GM18517 (cell line): ENCODE measurements at regions not wholly inside any gene's neighbourhood (a gene's known extent, or its start where the extent isn't known, plus 50 kb on each side); places are given as distances from the start of the nearest gene placed in this dataset.

Experiments used
- ATAC-seq: cut with Tn5 transposase; IDR thresholded peaks from one replicate; pipeline ENCODE4 v1.9.1; 2021; ENCODE audit warnings: mild to moderate bottlenecking, moderate library complexity; ENCODE audit not compliant: unreplicated experiment

GRCh38 chr2:195606179-195606578, 50.8 kb upstream of the SLC39A10 start:
- ATAC-seq, result no peak

DNA sequence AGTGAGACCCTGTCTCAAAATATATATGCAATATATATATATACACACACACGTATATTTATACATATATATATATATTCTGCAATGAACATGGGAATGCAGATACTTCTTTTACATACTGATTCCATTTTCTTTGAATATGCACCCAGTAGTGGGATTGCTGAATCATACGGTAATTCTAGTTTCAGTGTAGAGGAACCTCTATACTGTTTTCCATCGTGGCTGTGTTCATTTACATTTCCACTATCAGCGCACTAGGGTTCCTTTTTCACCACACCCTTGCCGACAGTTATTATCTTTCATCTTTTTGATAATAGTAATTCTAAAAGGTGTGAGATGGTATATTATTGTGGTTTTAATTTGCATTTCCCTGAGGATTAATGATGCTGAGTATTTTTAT, 52.3 kb upstream of the SLC39A10 start:
- no peak for ATAC-seq

DNA sequence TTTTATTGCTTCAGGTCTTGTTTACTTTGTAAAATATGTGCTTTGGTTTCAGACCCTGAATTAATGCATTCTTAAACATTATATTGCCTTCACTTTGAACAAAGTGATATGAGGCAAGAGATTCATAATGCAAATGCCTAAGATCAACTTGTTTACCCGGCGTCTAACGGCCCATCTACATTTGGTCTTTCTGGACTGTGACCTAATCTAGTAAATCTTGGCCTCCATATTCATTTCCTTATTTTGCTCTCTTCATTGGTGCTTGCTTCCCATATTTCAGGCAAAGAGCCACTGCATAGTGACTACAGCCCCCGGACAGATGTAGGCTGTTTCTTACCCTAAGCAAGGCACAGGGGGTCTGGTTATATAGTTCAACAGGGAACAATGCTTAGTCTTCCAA, 53.0 kb upstream of the SLC39A10 start:
- no peak for ATAC-seq

DNA sequence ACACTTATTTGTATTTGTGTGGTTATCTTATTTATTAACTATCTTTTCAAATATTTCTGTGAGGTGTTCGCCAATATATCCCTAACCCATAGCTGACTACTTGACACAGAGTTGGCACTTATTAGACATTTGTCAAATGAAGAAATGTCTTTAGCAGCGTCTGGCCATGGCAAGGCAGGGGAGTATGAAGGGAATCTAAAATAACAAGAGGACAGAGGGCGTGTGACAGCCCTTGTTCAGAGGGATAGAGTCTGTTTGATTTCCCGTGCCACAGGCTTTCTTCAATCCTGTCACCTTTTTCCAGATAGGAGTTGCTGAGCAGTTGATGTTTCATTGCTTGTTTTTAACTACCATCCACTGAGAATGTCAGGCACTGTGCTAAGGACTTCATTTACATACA, 53.6 kb upstream of the SLC39A10 start:
- no peak for ATAC-seq

DNA sequence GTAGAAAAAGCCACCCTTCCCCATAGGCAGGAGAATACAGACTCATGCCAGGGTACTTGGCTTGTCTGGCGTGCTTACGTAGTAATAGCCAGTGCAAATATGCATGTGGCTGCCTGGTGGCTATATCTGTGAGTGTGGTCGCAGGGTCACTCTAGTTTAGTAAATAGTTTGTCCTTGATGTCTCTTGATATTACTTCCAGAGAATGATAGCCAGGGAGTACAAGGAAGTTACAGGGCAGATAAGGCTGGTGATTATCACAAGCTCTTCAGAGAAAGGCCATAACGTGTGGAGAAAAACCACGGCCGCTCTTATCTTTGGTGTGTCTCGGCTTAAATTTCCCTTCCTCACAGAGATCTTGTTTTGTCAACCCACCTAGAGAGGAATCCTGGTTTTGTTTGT, 54.3 kb upstream of the SLC39A10 start:
- ATAC-seq, result no peak

DNA sequence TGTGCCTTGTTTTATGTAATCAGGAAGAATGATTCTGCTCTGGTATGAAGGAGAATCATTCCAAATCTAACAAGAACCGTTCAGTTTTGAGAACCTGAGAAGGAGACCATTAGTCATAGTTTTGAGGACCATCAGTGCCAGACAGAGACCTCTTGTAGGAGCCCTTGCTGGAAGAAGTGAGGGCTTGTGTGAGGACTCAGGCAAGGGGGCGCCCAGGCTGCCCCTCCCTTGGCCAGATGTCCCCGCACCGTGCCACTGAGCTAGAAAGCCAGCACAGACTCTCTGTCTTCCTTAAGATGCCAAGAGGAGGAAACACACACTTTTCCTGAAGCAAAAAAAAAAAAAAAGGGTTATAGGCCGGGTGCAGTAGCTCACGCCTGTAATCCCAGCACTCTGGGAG, 55.7 kb upstream of the SLC39A10 start:
- ATAC-seq, result no peak

GRCh38 chr2:195600778-195601177, 56.2 kb upstream of the SLC39A10 start:
- ATAC-seq, result no peak

DNA sequence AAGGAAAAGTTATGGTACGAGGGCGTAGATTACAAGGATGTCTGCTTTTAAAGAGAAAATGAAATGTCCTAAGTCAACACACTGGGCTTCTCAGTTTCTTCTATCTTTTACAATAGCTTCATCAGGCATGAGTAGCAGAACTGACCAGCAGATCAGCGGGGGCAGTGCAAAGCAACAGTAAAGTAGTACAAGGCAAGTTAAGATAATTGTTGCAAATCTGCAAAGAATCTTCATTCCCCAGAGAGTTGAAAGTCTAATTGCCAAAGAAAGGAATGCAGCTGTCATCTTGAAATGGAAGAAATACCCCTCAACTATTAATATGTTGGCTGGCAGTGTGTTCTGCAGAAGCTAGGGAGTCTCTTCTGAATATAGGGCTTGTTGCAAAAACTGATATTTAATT, 60.2 kb upstream of the SLC39A10 start:
- ATAC-seq, result no peak

DNA sequence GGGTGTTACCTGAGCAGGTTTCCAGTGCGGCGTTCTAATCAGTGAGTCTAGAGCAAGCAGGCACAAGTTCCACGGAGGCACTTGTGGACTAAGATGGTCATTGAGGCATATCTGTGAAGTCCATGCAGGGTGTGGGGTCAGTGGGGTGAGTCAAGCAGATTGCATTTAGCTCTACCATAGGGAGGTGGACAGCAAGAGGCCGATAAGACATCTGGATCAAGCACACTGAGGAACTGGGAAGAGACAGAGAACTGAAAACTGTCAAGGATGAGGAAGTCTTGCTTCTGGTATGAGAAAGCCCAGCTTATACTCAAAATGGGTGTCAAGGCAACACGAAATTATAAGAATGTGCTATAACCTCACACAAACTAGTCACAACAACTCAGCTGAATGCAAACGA, 61.2 kb upstream of the SLC39A10 start:
- no peak for ATAC-seq

GRCh38 chr2:195594919-195595694, 61.9 kb upstream of the SLC39A10 start:
- ATAC-seq, result no peak

DNA sequence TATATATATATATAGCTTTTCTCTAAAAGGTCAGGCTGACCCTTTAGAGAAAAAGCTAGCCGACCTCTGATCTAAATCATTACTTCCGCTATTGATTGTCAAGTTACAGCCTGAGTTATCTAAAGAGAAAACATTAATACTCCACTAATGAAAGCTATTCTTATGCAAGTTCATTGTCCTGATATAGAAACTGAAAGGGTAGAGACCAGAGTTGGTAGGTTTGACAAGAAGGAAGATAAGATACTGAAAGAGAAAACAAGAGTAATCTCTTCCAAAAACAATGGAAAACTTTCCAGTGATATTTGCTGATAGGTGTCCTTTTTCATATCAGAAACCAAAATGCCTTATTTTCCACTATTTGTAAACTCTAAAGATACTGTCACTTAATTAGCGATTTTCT, 62.8 kb upstream of the SLC39A10 start:
- ATAC-seq, result no peak

DNA sequence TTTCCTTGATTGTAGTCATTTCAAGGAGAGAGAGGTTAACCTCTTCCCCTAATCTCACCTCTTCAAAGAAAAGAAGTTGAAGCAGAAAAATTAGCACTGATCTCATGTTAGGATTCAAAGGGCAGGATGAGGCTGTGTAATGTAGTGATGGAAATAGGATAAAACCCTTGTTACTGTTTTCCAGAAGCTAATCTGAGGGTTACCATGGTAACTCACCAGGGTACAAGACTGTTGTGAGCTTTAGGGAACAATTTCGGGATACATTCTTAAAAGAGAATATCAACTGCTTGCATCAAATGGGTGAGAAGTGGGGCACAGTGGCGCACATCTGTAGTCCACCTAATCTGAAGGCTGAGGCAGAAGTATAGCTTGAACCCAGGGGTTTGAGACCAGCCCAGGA, 64.9 kb upstream of the SLC39A10 start:
- no peak for ATAC-seq

DNA sequence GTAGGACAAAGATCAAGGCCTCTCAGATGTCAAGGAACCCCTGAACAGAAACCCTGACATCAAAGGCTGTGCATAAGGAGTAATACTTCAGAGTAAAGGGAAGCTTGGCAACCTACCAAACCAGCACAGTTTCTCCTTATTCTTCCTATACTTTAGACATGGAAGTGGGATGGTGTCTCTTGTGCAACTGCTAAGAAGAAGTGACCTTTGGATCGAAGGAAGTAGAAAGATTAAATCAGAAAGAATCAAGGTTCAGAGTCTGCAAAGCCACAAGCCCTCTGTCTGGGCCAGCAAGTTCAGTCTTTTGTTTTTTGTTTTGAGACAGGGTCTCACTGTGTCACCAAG, 66.2 kb upstream of the SLC39A10 start:
- no peak for ATAC-seq

DNA sequence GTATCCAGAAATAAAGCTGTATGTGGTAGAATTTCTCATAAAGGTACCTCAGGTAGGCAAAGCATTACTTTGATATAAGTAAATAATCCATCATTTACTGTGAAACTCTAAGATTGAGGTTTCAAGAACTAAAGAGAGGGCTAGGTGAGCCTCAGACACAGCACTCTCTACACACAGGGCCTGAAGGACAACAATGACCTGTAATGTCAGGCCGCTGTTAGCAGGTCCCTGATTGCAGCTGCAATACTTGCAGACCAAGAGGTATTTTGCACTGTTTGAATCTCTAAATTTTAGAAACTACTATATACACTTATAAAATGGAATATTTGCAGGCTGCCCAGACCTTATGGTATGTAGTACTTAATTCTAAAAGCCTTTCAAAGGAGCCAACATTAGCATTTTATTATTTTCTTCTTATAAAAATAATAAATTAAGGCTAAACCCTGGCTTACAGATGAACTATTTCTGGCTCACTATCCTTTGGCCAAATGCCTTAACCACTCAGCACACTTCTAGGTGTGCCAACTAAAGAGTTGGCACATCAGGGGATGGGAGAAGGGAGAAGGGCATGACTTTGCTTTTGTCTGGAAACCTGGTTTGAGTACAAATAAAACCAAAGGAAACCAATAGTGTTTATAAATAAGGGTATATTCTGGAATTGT, 66.7 kb upstream of the SLC39A10 start:
- ATAC-seq, result no peak

DNA sequence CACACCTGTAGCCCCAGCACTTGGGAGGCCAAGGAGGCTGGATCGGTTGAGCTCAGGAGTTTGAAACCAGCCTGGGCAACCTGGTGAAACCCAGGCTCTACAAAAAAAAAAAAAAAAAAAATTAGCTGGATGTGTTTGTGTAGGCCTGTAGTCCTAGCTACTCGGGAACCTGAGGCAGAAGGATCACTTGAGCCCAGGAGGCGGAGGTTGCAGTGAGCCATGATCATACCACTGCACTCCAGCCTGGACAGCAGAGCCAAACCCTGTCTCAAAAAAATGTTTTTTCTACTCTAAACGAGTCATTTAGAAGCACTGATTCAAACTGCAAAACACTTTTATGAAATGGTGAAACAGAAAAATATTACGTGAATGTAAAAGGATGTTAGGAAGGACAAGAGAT, 69.1 kb upstream of the SLC39A10 start:
- no peak for ATAC-seq

DNA sequence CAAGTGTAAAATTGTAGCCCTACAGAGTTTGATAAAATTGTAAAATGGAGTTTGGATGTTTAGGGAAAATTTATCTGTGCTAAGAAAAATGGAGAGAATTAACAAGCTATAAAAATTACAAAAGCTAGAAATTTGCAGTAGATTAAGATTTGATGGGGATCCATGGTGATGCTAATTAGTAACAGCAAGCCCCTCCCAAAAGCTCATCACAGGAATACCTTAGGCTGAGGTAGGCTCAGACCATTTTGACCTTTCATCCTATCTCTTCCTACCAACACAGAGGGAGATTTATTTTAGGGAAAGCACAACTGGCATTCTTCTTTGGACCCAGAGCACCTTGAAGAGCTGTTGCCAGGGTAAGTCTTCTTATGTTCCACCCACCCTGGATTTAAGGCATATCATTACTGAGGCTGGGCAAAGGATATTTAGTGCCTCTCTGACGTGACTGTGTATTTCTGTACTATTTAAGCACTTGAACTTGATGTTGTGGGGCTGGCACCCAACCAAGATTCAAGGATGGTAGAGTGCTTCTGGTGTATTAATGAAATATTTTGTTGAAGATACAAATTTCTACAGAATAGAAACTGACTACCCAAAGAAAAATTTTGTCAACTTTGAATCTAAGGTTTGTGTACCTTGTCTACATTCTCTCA, 70.8 kb upstream of the SLC39A10 start:
- no peak for ATAC-seq

GRCh38 chr2:195582188-195582587, 74.8 kb upstream of the SLC39A10 start:
- ATAC-seq, result no peak

DNA sequence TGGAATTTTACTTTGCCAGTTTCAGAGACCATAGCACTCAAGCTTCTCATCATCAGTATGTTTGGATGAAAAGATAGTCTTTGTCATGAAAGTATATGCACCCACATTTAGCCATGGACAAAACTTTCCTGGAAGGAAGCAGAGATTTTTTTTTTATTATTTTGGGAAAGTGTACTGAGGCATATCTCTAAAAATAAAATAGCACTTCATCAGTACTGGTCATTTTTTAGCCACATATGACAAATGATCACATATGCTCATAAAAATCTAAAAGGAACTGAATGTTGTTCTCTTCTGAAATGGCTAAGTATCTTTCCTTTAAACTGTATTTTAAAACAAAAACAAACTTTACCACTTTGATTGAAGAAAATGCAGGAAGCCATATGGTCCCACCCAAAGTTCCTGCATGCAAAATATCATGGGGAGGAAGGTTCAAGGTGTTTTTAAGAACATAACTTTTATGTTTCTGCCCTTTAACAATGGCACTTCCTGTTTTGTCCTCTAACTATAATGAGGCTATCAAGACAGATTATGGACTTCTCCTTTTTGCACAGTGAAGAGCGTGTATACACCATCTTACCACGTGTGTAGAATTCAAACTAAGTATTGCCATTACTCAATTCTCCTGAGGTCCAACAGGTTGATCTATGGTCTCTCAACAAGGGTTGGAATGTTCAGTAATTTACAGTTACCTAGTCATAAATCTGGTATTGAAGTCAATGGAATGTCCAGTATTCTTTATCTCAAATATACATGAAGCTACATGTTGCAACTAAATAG, 77.1 kb upstream of the SLC39A10 start:
- ATAC-seq, result peak; percentile 61

GRCh38 chr2:195575879-195576401, 81.1 kb upstream of the SLC39A10 start:
- peak; percentile 69 for ATAC-seq

GRCh38 chr2:195575016-195575415, 82.0 kb upstream of the SLC39A10 start:
- ATAC-seq, result no peak

DNA sequence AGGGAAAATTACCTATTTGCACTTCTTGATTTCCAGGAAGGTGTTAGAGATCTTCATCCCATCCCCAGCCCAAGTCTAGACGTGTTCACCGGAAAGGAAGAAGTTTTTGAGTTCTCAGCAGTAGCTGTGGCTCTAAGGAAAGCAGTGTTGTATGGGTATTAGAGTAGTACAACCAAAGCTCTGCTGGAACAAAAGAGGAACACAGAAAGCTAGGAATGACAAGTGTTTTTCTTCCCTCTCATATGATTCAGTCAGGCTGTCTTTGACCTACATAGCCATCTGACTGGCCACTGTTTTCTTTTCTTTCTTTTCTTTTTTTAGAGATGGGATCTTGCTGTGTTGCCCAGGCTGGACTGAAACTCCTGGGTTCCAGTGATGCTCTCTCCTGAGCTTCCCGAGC, 82.7 kb upstream of the SLC39A10 start:
- ATAC-seq, result no peak
